ENCODE measurements at regions not wholly inside any gene's neighbourhood (a gene's known extent, or its start where the extent isn't known, plus 50 kb on each side); places are given as distances from the start of the nearest gene placed in this dataset.

DNA sequence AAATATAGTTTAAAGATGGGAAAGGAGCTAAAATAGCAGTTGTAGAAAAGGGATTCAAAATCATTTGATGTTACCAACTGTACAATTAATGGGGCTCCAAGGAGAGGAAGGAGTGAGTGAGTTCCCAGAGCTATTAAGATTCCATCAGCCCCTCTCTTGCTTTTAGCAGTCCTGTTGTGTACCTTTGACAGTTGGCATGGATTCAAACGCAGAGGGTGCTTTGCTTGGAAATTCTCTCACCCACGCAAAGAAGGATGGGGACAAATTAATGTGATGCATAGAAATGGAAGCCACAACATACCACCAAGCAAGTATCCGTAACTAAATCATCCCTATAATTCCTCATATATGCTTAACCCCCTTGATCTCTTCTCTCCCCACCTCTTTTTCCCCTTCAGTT, 461.3 kb downstream of the EBF1 start:
- H3K4me3 ChIP-seq (ENCODE audit: low read depth, low read length): no peak overlapping the region
- H3K27me3 ChIP-seq (ENCODE audit: control insufficient read depth, insufficient read depth, low read length): no peaks in the 10 kb centered on the region
- TF ChIP-seq, protein P1, sequence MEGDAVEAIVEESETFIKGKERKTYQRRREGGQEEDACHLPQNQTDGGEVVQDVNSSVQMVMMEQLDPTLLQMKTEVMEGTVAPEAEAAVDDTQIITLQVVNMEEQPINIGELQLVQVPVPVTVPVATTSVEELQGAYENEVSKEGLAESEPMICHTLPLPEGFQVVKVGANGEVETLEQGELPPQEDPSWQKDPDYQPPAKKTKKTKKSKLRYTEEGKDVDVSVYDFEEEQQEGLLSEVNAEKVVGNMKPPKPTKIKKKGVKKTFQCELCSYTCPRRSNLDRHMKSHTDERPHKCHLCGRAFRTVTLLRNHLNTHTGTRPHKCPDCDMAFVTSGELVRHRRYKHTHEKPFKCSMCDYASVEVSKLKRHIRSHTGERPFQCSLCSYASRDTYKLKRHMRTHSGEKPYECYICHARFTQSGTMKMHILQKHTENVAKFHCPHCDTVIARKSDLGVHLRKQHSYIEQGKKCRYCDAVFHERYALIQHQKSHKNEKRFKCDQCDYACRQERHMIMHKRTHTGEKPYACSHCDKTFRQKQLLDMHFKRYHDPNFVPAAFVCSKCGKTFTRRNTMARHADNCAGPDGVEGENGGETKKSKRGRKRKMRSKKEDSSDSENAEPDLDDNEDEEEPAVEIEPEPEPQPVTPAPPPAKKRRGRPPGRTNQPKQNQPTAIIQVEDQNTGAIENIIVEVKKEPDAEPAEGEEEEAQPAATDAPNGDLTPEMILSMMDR (IDR thresholded peaks at IDR 0.05; ENCODE audit: insufficient read depth, low read length, poor library complexity, severe bottlenecking): no peak
- no peaks in the 10 kb centered on the region for H3K36me3 ChIP-seq (ENCODE audit: control insufficient read depth, insufficient read depth, low read length)
- no peak for DNase-seq (ENCODE audit: low read depth)

DNA sequence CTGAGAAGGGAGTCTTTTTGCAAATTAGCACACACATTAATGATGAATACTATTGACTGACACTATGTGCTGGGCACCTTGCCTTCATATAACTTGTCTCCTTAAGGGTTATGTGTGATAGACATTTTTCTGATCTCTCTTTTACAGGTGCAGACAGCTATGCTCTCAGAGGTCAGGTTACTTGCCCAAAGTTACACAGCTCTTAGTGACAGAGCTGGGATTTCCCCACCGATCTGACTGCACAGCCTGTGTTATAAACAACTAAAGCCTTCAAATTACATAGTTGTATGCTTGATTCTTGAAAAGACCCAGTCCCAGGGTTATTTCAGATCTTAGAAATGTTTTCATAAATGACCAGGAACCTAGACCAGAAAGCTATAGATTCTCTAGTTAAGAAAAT, 462.7 kb downstream of the EBF1 start:
- no peak overlapping the region for H3K4me3 ChIP-seq (ENCODE audit: low read depth, low read length)
- no peaks in the 10 kb centered on the region for H3K36me3 ChIP-seq (ENCODE audit: control insufficient read depth, insufficient read depth, low read length)
- H3K27me3 ChIP-seq (ENCODE audit: control insufficient read depth, insufficient read depth, low read length): no peaks in the 10 kb centered on the region
- DNase-seq (ENCODE audit: low read depth): no peak
- TF ChIP-seq, protein P1 (IDR thresholded peaks at IDR 0.05; ENCODE audit: insufficient read depth, low read length, poor library complexity, severe bottlenecking): no peak

DNA sequence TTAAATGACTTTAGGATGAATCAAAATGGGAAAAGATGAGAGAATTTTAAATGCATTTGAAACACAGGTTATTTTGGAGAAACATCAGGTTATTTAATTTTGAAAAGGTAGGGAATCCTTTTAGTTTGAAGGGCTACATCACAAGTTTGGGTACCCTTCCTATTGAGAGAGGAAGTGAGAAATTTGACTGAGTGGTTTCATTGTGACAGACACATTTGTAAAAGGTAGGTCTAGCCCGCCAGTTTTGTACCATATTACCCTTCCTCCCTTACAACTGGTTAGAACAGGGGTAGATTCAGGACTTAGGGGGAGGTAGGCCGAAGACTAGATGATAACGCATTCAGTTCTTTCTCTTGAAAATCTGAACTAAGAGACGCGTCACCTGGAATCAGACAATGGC, 464.2 kb downstream of the EBF1 start:
- no peak overlapping the region for H3K4me3 ChIP-seq (ENCODE audit: low read depth, low read length)
- TF ChIP-seq, protein P1 (IDR thresholded peaks at IDR 0.05; ENCODE audit: insufficient read depth, low read length, poor library complexity, severe bottlenecking): no peak
- no peaks in the 10 kb centered on the region for H3K27me3 ChIP-seq (ENCODE audit: control insufficient read depth, insufficient read depth, low read length)
- H3K36me3 ChIP-seq (ENCODE audit: control insufficient read depth, insufficient read depth, low read length): no peaks in the 10 kb centered on the region
- DNase-seq (ENCODE audit: low read depth): no peak

DNA sequence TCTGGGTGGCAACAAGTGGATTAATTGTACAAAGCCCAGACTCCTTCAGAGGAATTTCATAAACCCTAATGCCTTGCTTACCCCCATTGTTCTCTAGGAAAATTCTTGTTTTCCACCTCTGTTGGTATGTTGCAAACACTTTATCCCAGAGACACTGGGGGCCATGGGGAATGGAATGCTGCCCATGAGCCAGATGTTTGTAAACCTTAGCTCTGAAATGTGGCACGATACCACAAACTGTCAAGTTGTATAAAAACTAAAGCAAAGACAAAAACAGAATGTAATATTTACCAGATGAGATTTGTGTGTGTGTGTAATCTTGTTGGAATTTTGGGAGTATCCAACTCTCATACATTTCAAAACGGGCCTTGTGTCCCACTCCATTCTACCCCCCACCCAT, 465.0 kb downstream of the EBF1 start:
- Histone ChIP-seq H3K36me3 (ENCODE audit: control insufficient read depth, insufficient read depth, low read length) (no peaks in the 10 kb centered on the region), H3K4me3 (ENCODE audit: low read depth, low read length) (no peak overlapping the region), H3K27me3 (ENCODE audit: control insufficient read depth, insufficient read depth, low read length) (no peaks in the 10 kb centered on the region)
- DNase-seq (ENCODE audit: low read depth): no peak
- TF ChIP-seq, protein P1 (IDR thresholded peaks at IDR 0.05; ENCODE audit: insufficient read depth, low read length, poor library complexity, severe bottlenecking): no peak

DNA sequence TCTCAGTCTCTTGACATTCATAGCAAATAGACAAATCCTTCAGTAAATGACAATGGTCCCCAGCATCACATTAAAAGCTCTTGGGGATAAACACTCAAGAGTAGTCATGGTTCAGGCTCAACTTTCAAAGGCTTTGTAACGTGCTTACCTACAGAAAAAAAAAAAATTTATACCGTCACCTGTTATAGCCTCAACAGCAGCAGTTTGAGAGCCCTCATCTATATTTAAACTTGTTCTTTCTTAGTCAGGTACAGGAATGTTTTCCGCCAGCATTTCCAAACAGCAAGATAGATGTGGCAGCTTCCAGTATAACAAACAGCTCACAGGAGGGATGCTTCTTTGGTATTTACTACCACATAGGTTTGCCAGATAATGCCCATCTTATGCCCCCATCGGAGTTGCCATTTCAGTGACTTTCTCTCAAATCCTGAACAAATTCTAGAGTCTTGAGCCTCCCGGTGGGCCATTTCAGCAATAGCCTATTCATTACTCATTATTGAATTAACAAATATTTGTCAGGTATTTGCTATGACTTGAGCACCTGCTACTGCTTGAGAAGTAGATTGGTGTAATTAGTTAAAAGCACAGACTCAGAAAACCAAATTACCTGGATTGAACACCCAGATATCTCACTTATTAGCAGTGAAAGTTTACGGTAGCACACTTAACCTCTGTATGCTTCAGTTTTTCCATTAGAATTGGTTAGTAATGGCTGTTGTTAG, 470.0 kb downstream of the EBF1 start:
- no peak for DNase-seq (ENCODE audit: low read depth)
- TF ChIP-seq, protein P1 (IDR thresholded peaks at IDR 0.05; ENCODE audit: insufficient read depth, low read length, poor library complexity, severe bottlenecking): no peak
- Histone ChIP-seq H3K4me3 (ENCODE audit: low read depth, low read length) (no peak overlapping the region), H3K27me3 (ENCODE audit: control insufficient read depth, insufficient read depth, low read length) (no peaks in the 10 kb centered on the region), H3K36me3 (ENCODE audit: control insufficient read depth, insufficient read depth, low read length) (no peaks in the 10 kb centered on the region)

DNA sequence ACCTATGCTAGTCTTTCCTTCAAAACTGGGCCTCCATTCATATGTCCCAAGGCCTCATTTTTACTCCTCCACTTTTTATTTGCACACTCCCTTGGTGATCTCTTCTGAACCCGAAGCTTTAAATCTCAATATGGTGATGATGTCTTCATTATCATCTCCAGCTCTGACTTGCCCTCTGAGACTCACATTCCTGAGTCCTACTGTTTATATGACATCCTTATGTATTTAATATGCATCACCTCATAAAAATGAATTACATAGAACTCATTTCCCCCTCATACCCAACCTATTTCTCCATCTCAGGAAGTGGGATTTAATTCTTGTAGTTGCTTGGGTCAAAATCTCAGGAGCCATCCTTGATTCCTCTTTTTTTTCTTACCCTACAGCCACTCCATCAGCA, 473.0 kb downstream of the EBF1 start:
- DNase-seq (ENCODE audit: low read depth): no peak
- TF ChIP-seq, protein P1 (IDR thresholded peaks at IDR 0.05; ENCODE audit: insufficient read depth, low read length, poor library complexity, severe bottlenecking): no peak
- H3K27me3 ChIP-seq (ENCODE audit: control insufficient read depth, insufficient read depth, low read length): no peaks in the 10 kb centered on the region

More for the DNA sequence above, 473.0 kb downstream of the EBF1 start:
- H3K36me3 ChIP-seq (ENCODE audit: control insufficient read depth, insufficient read depth, low read length): no peaks in the 10 kb centered on the region
- H3K4me3 ChIP-seq (ENCODE audit: low read depth, low read length): no peak overlapping the region
